ENCODE measurements at regions not wholly inside any gene's neighbourhood (a gene's known extent, or its start where the extent isn't known, plus 50 kb on each side); places are given as distances from the start of the nearest gene placed in this dataset.

DNA sequence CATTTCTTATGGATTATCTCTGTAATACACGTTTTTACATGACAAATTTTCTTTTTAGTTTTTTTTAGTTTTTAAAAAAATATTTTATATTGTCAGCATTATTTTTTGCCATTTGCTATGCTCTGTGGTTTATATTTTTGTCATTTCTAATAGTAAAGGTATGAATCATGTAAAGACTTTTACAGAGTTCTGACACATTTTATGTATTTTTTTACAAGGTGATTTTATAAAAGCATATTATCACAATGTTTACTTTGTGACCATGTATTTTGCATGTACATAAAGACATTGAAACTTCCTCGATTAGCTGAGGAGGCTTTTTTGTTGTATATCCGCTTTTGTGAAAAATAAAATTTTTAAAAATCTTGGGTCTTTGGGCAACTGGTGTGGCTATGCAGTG lies 1705.1 kb downstream of the PCDH7 start:
- no peak for DNase-seq (ENCODE audit: low read depth)

DNA sequence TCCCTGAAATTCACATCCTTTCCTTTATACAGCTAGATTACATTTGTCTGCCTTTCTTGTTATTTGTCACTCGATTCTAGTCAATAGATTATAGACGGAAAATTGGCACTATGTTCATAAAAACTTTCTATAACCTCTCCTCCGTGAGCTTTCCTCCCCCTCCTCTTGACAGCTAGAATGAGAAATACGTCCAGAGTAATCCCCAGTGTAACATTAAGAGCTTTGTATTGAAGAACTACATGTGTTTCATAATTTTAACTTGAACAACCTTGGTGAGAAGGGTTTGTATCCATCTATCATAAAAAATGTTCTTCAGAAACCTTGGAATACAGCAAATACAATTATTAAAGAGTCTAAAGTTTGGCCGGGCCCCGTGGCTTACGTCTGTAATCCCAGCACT lies 1707.4 kb downstream of the PCDH7 start:
- no peak for DNase-seq (ENCODE audit: low read depth)

GRCh38 chr4:32429151-32429550 lies 1709.0 kb downstream of the PCDH7 start:
- DNase-seq (ENCODE audit: low read depth): no peak

DNA sequence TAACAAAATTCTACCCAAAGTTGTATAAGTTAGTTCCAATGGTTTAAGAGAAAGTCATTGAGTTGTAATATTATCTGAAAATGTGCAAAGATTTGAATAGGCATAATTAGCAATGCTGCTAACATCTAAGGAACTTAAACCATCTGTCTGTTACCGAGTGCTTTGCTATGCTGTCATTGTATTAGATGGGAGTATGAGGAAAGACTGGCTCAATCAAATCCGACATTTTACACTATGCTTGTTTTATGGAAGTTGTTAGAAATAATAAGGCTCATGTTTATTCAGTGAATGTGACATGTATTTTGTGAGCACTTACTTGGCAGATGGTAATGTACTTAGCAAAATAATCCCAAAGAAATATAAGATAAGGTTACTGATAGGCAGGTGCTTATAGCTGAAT lies 1715.1 kb downstream of the PCDH7 start:
- DNase-seq (ENCODE audit: low read depth): no peak

- no peak for DNase-seq (ENCODE audit: low read depth)
Measured at GRCh38 chr4:32436816-32437215, 1716.6 kb downstream of the PCDH7 start.

- DNase-seq (ENCODE audit: low read depth): no peak
Measured at GRCh38 chr4:32440391-32440790, 1720.2 kb downstream of the PCDH7 start.

DNA sequence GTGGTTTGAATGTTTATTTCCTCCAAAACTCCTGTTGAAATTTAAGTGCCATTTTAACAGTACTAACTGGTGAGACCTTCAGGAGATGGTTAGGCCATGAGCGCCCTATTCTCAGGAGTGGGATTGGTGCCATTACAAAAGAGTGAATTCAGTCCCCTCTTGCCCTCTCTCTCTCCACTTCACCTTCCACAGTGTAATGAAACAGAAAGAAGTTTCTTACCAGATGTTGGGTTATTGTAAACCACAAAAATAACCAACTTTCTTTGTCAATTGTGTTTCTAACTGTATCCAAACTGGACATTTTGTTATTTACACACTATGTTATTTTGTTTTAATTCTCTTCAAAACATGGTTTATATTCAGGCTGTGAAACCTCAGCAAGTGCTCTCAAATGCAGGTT lies 1734.3 kb downstream of the PCDH7 start:
- no peak for DNase-seq (ENCODE audit: low read depth)

GRCh38 chr4:32455231-32455630 lies 1735.1 kb downstream of the PCDH7 start:
- no peak for DNase-seq (ENCODE audit: low read depth)

DNA sequence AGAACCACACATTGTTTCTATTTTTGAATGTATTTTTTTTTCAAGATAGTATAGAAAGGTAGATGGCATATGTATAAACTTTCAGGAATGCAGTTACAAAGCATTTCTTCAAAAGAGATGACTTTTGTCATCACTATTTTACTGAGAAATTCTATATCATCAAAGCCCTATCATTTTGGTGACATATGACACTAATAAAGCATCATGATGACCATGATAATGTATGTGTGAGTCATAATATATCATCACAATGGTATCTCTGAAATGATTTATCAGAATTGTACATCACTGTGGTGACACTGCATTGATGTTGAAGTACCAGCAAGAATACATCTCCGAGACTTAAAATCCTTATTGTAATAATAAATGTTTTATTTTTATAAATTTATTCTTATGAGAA lies 1740.8 kb downstream of the PCDH7 start:
- DNase-seq (ENCODE audit: low read depth): no peak

DNA sequence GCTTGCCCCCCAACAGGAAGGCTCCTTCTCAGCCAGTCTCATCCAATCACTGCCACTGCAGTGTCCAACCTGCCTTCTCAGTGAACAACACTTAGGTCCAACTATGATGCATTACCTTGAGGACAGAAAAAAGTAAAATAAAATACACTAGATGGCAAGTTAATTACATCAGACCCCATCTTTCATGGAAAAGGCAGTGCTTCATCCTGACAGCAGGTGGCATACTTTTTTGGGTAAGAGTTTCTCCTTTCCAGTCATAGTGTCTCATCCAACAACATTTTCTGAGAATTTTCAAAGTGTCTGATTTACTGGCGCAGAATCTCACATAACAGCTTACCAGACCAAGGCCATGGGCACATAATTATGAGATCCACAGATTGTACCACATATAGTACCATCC lies 1742.8 kb downstream of the PCDH7 start:
- peak; percentile 8 for DNase-seq (ENCODE audit: low read depth)

- no peak for DNase-seq (ENCODE audit: low read depth)
Measured at GRCh38 chr4:32470087-32470585, 1750.0 kb downstream of the PCDH7 start.

- DNase-seq (ENCODE audit: low read depth): no peak
Measured at GRCh38 chr4:32472918-32473317, 1752.7 kb downstream of the PCDH7 start.

- DNase-seq (ENCODE audit: low read depth): no peak
Measured at GRCh38 chr4:32475710-32476109, 1755.5 kb downstream of the PCDH7 start.

GRCh38 chr4:32477518-32477917 lies 1757.3 kb downstream of the PCDH7 start:
- DNase-seq (ENCODE audit: low read depth): no peak

GRCh38 chr4:32485956-32486355 lies 1765.8 kb downstream of the PCDH7 start:
- no peak for DNase-seq (ENCODE audit: low read depth)

DNA sequence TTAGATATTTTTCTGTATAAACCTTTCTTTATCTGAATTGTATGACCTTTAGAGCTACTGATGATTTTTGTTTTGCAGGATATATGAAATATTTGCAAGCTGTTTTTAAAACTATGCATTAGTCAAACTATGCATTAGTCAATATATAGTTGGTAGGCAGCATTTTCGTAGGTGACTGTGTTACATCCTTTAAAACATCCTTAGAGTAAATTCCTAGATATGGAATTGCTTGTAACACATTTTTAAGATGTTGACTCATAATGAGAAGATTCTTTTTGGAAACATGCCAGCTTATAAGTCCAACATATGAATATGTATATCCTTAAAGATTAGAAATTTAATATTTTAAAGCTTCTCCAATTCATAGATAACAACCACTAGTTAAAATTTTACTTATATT lies 1768.5 kb downstream of the PCDH7 start:
- DNase-seq (ENCODE audit: low read depth): no peak

- peak; percentile 51 for DNase-seq (ENCODE audit: low read depth)
Measured at GRCh38 chr4:32499171-32499570, 1779.0 kb downstream of the PCDH7 start.

DNA sequence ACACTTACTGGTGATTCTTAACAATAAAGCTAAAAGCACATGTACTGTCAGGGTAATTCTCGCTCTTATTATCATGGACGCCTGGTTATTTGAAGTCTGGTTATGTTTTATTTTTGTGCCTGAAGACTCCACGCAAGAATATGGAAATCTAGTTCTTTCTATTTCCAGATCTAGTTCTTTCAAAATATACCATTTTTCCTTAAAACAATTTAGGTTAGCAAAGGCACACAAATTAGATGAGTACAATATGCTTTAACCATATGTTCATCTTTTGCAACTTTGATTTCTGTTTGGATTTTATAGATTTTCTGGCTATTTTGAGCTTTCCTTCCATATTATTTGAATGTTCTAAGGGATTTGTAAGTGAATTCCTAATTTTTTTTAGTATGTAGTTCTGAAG lies 1783.1 kb downstream of the PCDH7 start:
- DNase-seq (ENCODE audit: low read depth): no peak

GRCh38 chr4:32506067-32506466 lies 1785.9 kb downstream of the PCDH7 start:
- no peak for DNase-seq (ENCODE audit: low read depth)

DNA sequence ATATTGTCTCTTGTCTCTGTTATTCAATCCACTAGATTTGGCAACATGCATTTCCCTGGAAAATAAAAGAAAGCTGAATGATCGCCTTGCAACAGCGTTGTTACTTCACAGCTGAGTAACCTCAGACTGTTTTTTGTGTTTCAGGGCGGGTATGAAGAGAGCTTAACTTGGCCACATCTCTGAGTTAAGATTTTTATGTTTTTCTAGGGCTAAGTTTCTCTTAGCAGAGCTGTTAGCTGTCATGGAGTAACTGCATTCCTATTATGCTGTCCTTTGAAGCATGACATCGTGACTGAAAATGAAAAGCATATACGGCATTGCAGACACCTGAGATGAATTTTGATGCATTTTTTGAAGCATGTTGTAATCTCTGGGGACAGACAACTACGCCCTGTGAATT lies 1798.9 kb downstream of the PCDH7 start:
- DNase-seq (ENCODE audit: low read depth): no peak

DNA sequence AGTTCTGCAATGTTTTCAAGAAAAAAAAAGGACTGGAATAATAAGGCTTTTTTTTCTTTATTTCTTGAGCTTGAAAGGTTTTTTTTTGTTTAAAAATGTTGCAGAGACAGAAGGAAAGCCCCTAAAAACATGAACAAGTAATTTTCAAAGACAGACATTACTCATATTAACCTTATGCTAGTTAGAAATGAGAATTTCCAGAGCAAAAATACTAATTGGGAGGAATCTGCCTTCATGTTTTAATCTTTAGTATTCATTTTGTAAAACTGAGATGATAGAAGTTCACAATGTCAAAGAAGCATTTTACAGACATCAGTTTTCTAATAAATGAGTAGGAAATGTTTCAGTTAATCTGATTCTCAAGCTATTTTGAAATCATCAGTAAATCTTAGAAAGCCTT lies 1805.3 kb downstream of the PCDH7 start:
- no peak for DNase-seq (ENCODE audit: low read depth)

DNA sequence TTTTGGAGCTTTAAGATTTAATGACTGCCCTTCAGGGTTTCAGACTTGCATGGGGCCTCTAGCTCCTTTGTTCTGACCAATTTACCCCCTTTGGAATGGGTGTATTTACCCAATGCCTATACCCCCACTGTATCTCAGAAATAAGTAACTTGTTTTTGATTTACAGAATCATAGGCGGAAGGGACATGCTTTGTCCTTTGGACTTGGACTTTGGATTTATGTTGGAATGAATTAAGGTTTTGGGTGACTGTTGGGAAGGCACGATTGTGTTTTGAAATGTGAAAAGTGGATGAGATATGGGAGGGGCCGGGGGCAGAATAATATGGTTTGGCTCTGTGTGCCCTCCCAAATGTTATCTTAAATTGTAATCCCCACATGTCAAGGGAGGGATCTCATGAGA lies 1824.7 kb downstream of the PCDH7 start:
- DNase-seq (ENCODE audit: low read depth): no peak

GRCh38 chr4:32551943-32552342 lies 1831.8 kb downstream of the PCDH7 start:
- no peak for DNase-seq (ENCODE audit: low read depth)

- DNase-seq (ENCODE audit: low read depth): peak; percentile 10
Measured at GRCh38 chr4:32560306-32560705, 1840.1 kb downstream of the PCDH7 start.

DNA sequence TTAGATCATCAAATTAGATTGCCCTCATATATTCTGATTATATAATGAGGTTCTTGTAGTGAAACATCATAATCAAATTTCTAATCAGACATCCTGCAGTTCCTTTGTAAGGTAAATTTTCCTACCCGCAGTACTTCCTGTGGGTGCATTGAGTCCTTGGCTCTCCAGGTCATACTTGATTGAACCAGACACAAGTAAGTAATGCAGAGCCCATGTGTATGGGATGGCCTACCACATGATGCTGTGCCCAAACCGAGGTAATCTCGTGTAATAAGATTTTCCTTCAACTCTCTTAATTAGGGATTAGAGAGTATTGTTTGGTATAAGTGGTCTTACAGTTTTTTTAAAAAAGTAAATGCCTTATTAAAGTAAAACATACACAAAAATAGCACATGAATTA lies 1841.8 kb downstream of the PCDH7 start:
- DNase-seq (ENCODE audit: low read depth): no peak
